Small intestine (tissue), 7 donors: ENCODE measurements at regions not wholly inside any gene's neighbourhood (a gene's known extent, or its start where the extent isn't known, plus 50 kb on each side); places are given as distances from the start of the nearest gene placed in this dataset.

Source experiments
- DNase-seq, 2 donors: peaks; one replicate each; pipeline versions ENCODE4 v3.0.0 to v3.0.0-alpha.2; 2013
- FAIRE-seq: peaks from 2 replicates; lab custom pipeline; 2012; peaks lifted over from hg19 to GRCh38; lab: Jason Lieb, UNC
- H3K27ac ChIP-seq, 3 donors: one replicate each; pipeline ENCODE4 v1.5.1; 2013; ENCODE audit warnings: low read length in 2 of 3, mild to moderate bottlenecking in 2 of 3, control low read depth in 1 of 3, inconsistent platforms in 1 of 3, low read depth in 1 of 3, moderate library complexity in 1 of 3
- H3K27me3 ChIP-seq, 3 donors: one replicate each; pipeline ENCODE4 v1.6.1; 2013; ENCODE audit warnings: low read length in 3 of 3, inconsistent platforms in 1 of 3; ENCODE audit not compliant: control insufficient read depth in 3 of 3, insufficient read depth in 3 of 3
- H3K36me3 ChIP-seq, 3 donors: one replicate each; pipeline ENCODE4 v1.6.1; 2013; ENCODE audit warnings: low read length in 3 of 3, inconsistent platforms in 1 of 3, low read depth in 1 of 3, mild to moderate bottlenecking in 1 of 3, moderate library complexity in 1 of 3; ENCODE audit not compliant: control insufficient read depth in 3 of 3, insufficient read depth in 2 of 3
- H3K4me1 ChIP-seq, 3 donors: one replicate each; pipeline ENCODE4 v1.6.1; 2013; ENCODE audit warnings: low read length in 2 of 3, inconsistent platforms in 1 of 3, low read depth in 1 of 3, mild to moderate bottlenecking in 1 of 3, moderate library complexity in 1 of 3; ENCODE audit not compliant: control insufficient read depth in 3 of 3, insufficient read depth in 2 of 3
- H3K4me3 ChIP-seq, 3 donors: one replicate each; pipeline ENCODE4 v1.5.1; 2013; ENCODE audit warnings: low read length in 3 of 3, control low read depth in 1 of 3, inconsistent platforms in 1 of 3, low read depth in 1 of 3, mild to moderate bottlenecking in 1 of 3, moderate library complexity in 1 of 3
- H3K9me3 ChIP-seq, 2 donors: one replicate each; pipeline ENCODE4 v1.6.1; 2013; ENCODE audit warnings: low read depth in 1 of 2, low read length in 1 of 2; ENCODE audit not compliant: control insufficient read depth in 2 of 2, insufficient read depth in 1 of 2
- WGBS, 3 donors: extraction: QIAGEN DNeasy Blood & Tissue Kit; methylation state at CpG; one replicate each; pipeline ENCODE4 v1.1.7; 2013; 5-methylcytosine and 5-hydroxymethylcytosine counted together
- donor health status: healthy with polysubstance abuse.
- donor health status: control.
- donor health status: control.
- donor health status: Bipolar disorder and iron deficiency.
- donor health status: healthy.

DNA sequence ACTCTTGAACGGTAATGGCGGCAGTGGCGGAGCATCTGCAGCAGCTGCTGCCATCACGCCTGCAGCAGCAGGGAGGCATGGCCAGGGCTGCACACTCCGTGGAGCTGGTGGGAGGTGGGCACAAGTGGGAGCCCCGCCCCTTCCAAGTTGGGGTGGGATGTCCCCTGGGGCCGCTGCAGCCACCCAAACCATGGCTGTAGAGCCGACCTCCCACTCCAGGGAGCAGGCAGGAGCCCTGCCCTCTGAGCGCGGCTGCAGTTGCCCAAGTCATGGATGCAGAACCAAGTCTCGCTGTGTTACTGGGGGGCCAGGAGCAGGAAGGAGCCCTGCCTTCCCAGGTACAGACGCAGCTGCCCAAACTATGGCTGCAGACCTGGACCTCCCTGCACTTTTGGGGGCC is 215.3 kb upstream of the VLDLR start:
- WGBS, 3 donors, result 81 to 86% (median 81%) methylated on average over 12 of the region's 12 CpGs
- no peak overlapping the region for H3K4me3 ChIP-seq
- H3K27ac ChIP-seq, result no peak overlapping the region
- H3K4me1 ChIP-seq, result no peaks in the 10 kb centered on the region
- DNase-seq (no peak), FAIRE-seq (no peak)
- no peaks in the 10 kb centered on the region for H3K36me3 ChIP-seq
- H3K9me3 ChIP-seq, result peaks cover 0 to 12% of the 10 kb centered on the region in 2 donors
- no peaks in the 10 kb centered on the region for H3K27me3 ChIP-seq

GRCh38 chr9:2407450-2407849 is 214.1 kb upstream of the VLDLR start:
- Histone ChIP-seq H3K27me3 (no peaks in the 10 kb centered on the region), H3K36me3 (no peaks in the 10 kb centered on the region), H3K4me1 (no peaks in the 10 kb centered on the region), H3K27ac (no peak overlapping the region), H3K9me3 (peaks cover 0 to 12% of the 10 kb centered on the region in 2 donors), H3K4me3 (no peak overlapping the region)
- FAIRE-seq (no peak), DNase-seq (no peak)
- 75 to 79% (median 78%) methylated on average over 7 of the region's 7 CpGs for WGBS, 3 donors

GRCh38 chr9:2411459-2412215 is 209.9 kb upstream of the VLDLR start:
- H3K27ac ChIP-seq, result no peak overlapping the region
- FAIRE-seq, result no peak
- no peaks in the 10 kb centered on the region for H3K4me1 ChIP-seq
- H3K27me3 ChIP-seq, result no peaks in the 10 kb centered on the region
- no peak for DNase-seq
- H3K4me3 ChIP-seq, result no peak overlapping the region
- 58 to 72% (median 64%) methylated on average over 8 of the region's 8 CpGs for WGBS, 3 donors
- H3K9me3 ChIP-seq, result no peaks in the 10 kb centered on the region
- H3K36me3 ChIP-seq, result no peaks in the 10 kb centered on the region

- no peaks in the 10 kb centered on the region for H3K36me3 ChIP-seq
- no peaks in the 10 kb centered on the region for H3K4me1 ChIP-seq
- DNase-seq (no peak), FAIRE-seq (no peak)
- no peak overlapping the region for H3K4me3 ChIP-seq
- 56 to 69% (median 61%) methylated on average over 4 of the region's 4 CpGs for WGBS, 3 donors
- H3K27ac ChIP-seq, result peak overlapping the region in 1 of 3 donors; percentile 25
- no peaks in the 10 kb centered on the region for H3K9me3 ChIP-seq
- H3K27me3 ChIP-seq, result no peaks in the 10 kb centered on the region
Observed at GRCh38 chr9:2413160-2413805, 208.3 kb upstream of the VLDLR start.

GRCh38 chr9:2414465-2414864 is 207.1 kb upstream of the VLDLR start:
- no peaks in the 10 kb centered on the region for H3K4me1 ChIP-seq
- no peak overlapping the region for H3K4me3 ChIP-seq
- 94 to 96% (median 95%) methylated on average over 2 of the region's 2 CpGs for WGBS, 3 donors
- no peaks in the 10 kb centered on the region for H3K36me3 ChIP-seq
- FAIRE-seq (no peak), DNase-seq (no peak)
- H3K27ac ChIP-seq, result no peak overlapping the region
- no peaks in the 10 kb centered on the region for H3K27me3 ChIP-seq
- no peaks in the 10 kb centered on the region for H3K9me3 ChIP-seq

GRCh38 chr9:2415326-2415725 is 206.3 kb upstream of the VLDLR start:
- Histone ChIP-seq H3K9me3 (no peaks in the 10 kb centered on the region), H3K36me3 (no peaks in the 10 kb centered on the region), H3K27me3 (no peaks in the 10 kb centered on the region), H3K27ac (no peak overlapping the region), H3K4me1 (no peaks in the 10 kb centered on the region), H3K4me3 (no peak overlapping the region)
- FAIRE-seq, result no peak
- DNase-seq, result no peak
- WGBS, 3 donors, result 67 to 83% (median 75%) methylated on average over 6 of the region's 6 CpGs

DNA sequence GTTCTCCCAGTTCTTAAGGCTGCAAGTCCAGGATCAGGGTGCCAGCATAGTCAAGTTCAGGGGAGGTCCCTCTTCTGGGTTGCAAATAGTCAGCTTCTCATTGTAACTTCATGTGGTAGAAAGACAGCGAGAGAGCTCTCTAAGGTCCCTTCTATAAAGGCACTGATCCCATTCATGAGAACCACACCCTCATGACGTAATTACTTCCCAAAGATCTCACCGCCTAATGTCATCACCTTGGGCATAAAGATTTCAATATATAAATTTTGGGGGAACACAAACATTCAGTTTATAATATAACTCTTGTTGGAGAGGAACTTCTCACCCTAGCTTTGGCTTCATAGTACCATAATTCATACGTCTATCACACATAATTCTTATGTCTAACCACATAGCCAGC is 203.9 kb upstream of the VLDLR start:
- FAIRE-seq (no peak), DNase-seq (no peak)
- Histone ChIP-seq H3K27me3 (no peaks in the 10 kb centered on the region), H3K9me3 (no peaks in the 10 kb centered on the region), H3K27ac (no peak overlapping the region), H3K36me3 (no peaks in the 10 kb centered on the region), H3K4me1 (no peaks in the 10 kb centered on the region), H3K4me3 (no peak overlapping the region)
- 77 to 84% (median 82%) methylated on average over 4 of the region's 4 CpGs for WGBS, 3 donors

DNA sequence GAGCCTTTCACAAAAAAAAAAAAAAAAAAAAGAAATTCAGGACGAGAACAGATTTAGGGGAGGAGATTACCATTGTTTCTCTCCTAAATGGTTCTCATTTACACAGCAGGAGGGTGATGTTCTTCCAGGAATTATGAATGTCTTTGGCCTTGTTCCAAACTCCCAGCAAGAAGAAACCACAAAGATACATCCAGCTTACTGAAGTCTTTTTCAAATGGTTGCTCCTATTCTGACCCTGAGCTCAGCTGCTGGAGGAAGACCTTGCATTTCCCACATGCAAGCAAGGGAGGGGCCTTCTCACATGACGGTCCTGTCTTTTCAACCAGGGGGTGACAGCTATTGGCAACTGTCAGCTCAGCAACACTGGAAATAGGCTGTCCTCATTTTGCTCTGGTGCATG is 203.0 kb upstream of the VLDLR start:
- no peaks in the 10 kb centered on the region for H3K27me3 ChIP-seq
- WGBS, 3 donors, result 18 to 33% (median 33%) methylated on average over 2 of the region's 2 CpGs
- no peak overlapping the region for H3K4me3 ChIP-seq
- FAIRE-seq (no peak), DNase-seq (peak in 1 of 2 donors; percentile 6)
- H3K4me1 ChIP-seq, result no peaks in the 10 kb centered on the region
- H3K36me3 ChIP-seq, result no peaks in the 10 kb centered on the region
- H3K9me3 ChIP-seq, result no peaks in the 10 kb centered on the region
- no peak overlapping the region for H3K27ac ChIP-seq
